Body of pancreas (tissue), 4 donors: ENCODE measurements at regions not wholly inside any gene's neighbourhood (a gene's known extent, or its start where the extent isn't known, plus 50 kb on each side); places are given as distances from the start of the nearest gene placed in this dataset.
A peak's percentile ranks its signal among the peaks of the same experiment; 100 is the strongest.

Experiments
- ATAC-seq: fragments of 150-250 bp; one replicate; pipeline ENCODE4 v1.9.1; 2016
- DNase-seq, 4 donors: peaks; one replicate each; pipeline ENCODE4 v3.0.0-alpha.2; 2019
- H3K27ac ChIP-seq, 4 donors: fragments of 200-600 bp; sonication (generic); 1 replicate in 3 of 4; 2 replicates in 1 of 4; pipeline versions ENCODE4 v1.5.1 to v1.6.1; 2016 to 2019; ENCODE audit warnings: mild to moderate bottlenecking in 1 of 4, mixed read lengths in 1 of 4, moderate library complexity in 1 of 4
- H3K27me3 ChIP-seq, 2 donors: fragments of 200-600 bp; sonication (generic); one replicate each; pipeline ENCODE4 v1.6.0; 2016; ENCODE audit warnings: mild to moderate bottlenecking in 1 of 2
- H3K36me3 ChIP-seq, 2 donors: fragments of 200-600 bp; sonication (generic); replicated peaks in 1 of 2; 2 replicates each; pipeline ENCODE4 v1.5.1; 2016; ENCODE audit warnings: low read depth in 2 of 2; ENCODE audit not compliant: insufficient read depth in 1 of 2
- H3K4me1 ChIP-seq: fragments of 200-600 bp; sonication (generic); one replicate; pipeline ENCODE4 v1.6.0; 2016
- H3K4me3 ChIP-seq, 2 donors: fragments of 200-600 bp; sonication (generic); 1 replicate in 1 of 2; 2 replicates in 1 of 2; pipeline ENCODE4 v1.5.1; 2016 to 2019
- H3K9me3 ChIP-seq, 3 donors: fragments of 200-600 bp; sonication (generic); 1 replicate in 2 of 3; 2 replicates in 1 of 3; pipeline ENCODE4 v1.5.1; 2016
- CTCF ChIP-seq, 7 experiments: fragments of 450-650 bp in 4 of 7; fragments of 200-600 bp in 3 of 7; sonication (generic) in 3 of 7; IDR thresholded peaks; one replicate each; pipeline ENCODE4 v1.5.1; 2016 to 2019; ENCODE audit warnings: antibody characterized with exemption in 7 of 7
- POLR2A ChIP-seq, 3 donors: fragments of 450-650 bp; IDR thresholded peaks; one replicate each; pipeline ENCODE4 v1.6.1; 2016; ENCODE audit warnings: antibody characterized with exemption in 3 of 3, mild to moderate bottlenecking in 2 of 3
- WGBS, 2 donors: methylation state at CpG; one replicate each; pipeline ENCODE4 v1.1.5; 2017; 5-methylcytosine and 5-hydroxymethylcytosine counted together
- intact Hi-C: fragments of 100-400 bp; cut with DNase I; formaldehyde crosslinking; loops from one replicate; pipeline ENCODE4 v1.15.1; 2023

DNA sequence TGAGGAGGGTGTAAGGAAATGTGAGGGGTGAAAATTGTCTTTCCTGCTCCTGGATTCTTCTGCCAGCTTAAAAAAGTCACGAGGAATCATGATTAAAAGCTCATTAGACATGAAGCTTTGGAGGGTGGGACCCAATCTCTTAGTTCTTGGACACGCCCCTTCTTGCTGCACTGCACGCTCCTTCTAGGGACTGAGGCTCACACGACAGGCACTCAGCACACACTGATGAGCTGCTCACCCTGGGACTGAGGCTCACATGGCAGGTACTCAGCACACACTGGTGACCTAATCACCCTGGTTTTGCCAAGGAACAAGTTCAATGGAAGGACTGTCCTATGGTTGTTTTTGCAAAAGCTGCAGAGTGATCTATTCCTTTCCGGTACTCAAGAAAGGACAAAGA lies 65.8 kb upstream of the ELMO1 start:
- no peaks in the 10 kb centered on the region for H3K4me1 ChIP-seq
- intact Hi-C loops = no loop called here
- TF ChIP-seq POLR2A (IDR thresholded peaks at IDR 0.05) = no peak
- no peak for TF ChIP-seq CTCF (IDR thresholded peaks at IDR 0.05)
- no peaks in the 10 kb centered on the region for H3K36me3 ChIP-seq
- H3K9me3 ChIP-seq = no peaks in the 10 kb centered on the region
- DNase-seq (no peak), ATAC-seq (no peak)
- 64 to 85% methylated on average over 5 of the region's 5 CpGs for WGBS, 2 donors
- H3K27me3 ChIP-seq = no peaks in the 10 kb centered on the region
- H3K4me3 ChIP-seq = no peak overlapping the region
- H3K27ac ChIP-seq = no peak overlapping the region

GRCh38 chr7:37516664-37517063 lies 68.0 kb upstream of the ELMO1 start:
- DNase-seq (no peak), ATAC-seq (no peak)
- Histone ChIP-seq H3K4me1 (no peaks in the 10 kb centered on the region), H3K4me3 (no peak overlapping the region), H3K27me3 (no peaks in the 10 kb centered on the region), H3K27ac (no peak overlapping the region), H3K36me3 (no peaks in the 10 kb centered on the region), H3K9me3 (no peaks in the 10 kb centered on the region)
- 49 to 50% methylated on average over 5 of the region's 5 CpGs for WGBS, 2 donors
- intact Hi-C loops = no loop called here
- no peak for TF ChIP-seq CTCF (IDR thresholded peaks at IDR 0.05)
- no peak for TF ChIP-seq POLR2A (IDR thresholded peaks at IDR 0.05)

DNA sequence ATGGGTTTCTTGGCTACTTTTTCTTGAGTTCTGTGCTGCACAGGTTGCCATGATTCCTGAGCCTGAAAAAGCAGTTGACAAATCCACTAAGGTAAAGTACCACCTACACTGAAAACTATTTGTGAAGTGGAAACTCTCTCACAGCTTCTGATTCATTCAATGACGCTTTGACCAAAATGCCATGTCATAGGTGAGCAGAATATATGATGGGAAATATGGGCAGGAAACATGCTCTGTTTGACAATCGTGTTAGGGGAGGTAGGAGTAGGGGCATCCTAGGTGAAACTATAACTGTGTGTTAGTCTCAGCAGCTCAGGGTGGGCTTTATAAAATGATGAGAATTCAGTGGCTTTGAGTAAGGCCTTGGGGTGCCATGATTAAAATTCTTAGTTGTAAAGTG lies 69.6 kb upstream of the ELMO1 start:
- no peak overlapping the region for H3K27ac ChIP-seq
- no peaks in the 10 kb centered on the region for H3K27me3 ChIP-seq
- H3K9me3 ChIP-seq = no peaks in the 10 kb centered on the region
- intact Hi-C loops = no loop called here
- TF ChIP-seq POLR2A (IDR thresholded peaks at IDR 0.05) (no peak), CTCF (IDR thresholded peaks at IDR 0.05) (no peak)
- no peak for ATAC-seq
- WGBS, 2 donors = 78 to 80% methylated on average over 2 of the region's 2 CpGs
- H3K4me1 ChIP-seq = no peaks in the 10 kb centered on the region
- no peak for DNase-seq
- no peak overlapping the region for H3K4me3 ChIP-seq
- H3K36me3 ChIP-seq = no peaks in the 10 kb centered on the region

DNA sequence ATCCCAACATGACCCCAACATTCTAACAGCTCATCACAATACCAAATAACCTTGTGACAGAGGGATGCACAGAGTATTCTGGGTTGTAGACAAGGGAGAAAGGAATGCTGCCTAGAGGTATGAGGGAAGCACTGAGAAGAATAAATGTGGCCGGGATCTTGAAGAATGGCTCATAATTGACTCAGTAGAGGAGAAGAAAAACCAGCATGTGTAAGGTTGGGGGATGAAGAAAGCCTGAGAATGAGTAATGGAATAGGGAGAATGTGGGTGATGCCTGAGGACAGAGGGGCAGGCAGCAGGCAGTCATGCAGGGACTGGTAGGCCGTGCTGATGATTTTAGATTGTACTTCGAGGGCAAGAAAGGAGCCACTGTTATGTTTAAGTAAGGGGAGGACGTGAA lies 75.4 kb upstream of the ELMO1 start:
- Histone ChIP-seq H3K27me3 (no peaks in the 10 kb centered on the region), H3K4me1 (no peaks in the 10 kb centered on the region), H3K27ac (no peak overlapping the region), H3K4me3 (no peak overlapping the region), H3K36me3 (no peaks in the 10 kb centered on the region), H3K9me3 (no peaks in the 10 kb centered on the region)
- 76 to 83% methylated on average over 4 of the region's 4 CpGs for WGBS, 2 donors
- intact Hi-C loops = no loop called here
- TF ChIP-seq POLR2A (IDR thresholded peaks at IDR 0.05) (no peak), CTCF (IDR thresholded peaks at IDR 0.05) (no peak)
- no peak for DNase-seq
- ATAC-seq = no peak

GRCh38 chr7:37524797-37525196 lies 76.1 kb upstream of the ELMO1 start:
- Histone ChIP-seq H3K36me3 (no peaks in the 10 kb centered on the region), H3K27me3 (no peaks in the 10 kb centered on the region), H3K4me1 (no peaks in the 10 kb centered on the region), H3K4me3 (no peak overlapping the region), H3K27ac (no peak overlapping the region), H3K9me3 (no peaks in the 10 kb centered on the region)
- ATAC-seq (no peak), DNase-seq (peak in 2 of 4 donors; percentile 12 to 47)
- TF ChIP-seq POLR2A (IDR thresholded peaks at IDR 0.05) (no peak), CTCF (IDR thresholded peaks at IDR 0.05) (no peak)
- intact Hi-C loops = no loop called here
- 12 to 16% methylated on average over 2 of the region's 2 CpGs for WGBS, 2 donors
